Natural killer cell (primary cell): ENCODE measurements at regions not wholly inside any gene's neighbourhood (a gene's known extent, or its start where the extent isn't known, plus 50 kb on each side); places are given as distances from the start of the nearest gene placed in this dataset.
A peak's percentile ranks its signal among the peaks of the same experiment; 100 is the strongest.

Experiments
- ATAC-seq, 3 donors: fragments of 150-1000 bp in 2 of 3; fragments of 200-7000 bp in 1 of 3; cut with Tn5 transposase; 1 replicate in 1 of 3; 2 replicates in 2 of 3; pipeline ENCODE4 v1.10.0; 2021; ENCODE audit warnings: mild to moderate bottlenecking in 2 of 3, moderate library complexity in 2 of 3
- DNase-seq, 2 donors: peaks; one replicate each; pipeline versions ENCODE4 v3.0.0 to v3.0.0-alpha.2; 2013 to 2021; ENCODE audit warnings: mixed read lengths in 1 of 2
- H3K27ac ChIP-seq: one replicate; pipeline ENCODE4 v1.5.1; 2013; ENCODE audit warnings: mild to moderate bottlenecking, low read length
- H3K27me3 ChIP-seq: one replicate; pipeline ENCODE4 v1.6.1; 2013; ENCODE audit warnings: low read length; ENCODE audit not compliant: control insufficient read depth, insufficient read depth
- H3K36me3 ChIP-seq: one replicate; pipeline ENCODE4 v1.6.1; 2013; ENCODE audit warnings: low read length; ENCODE audit not compliant: control insufficient read depth, insufficient read depth
- H3K4me1 ChIP-seq: one replicate; pipeline ENCODE4 v1.6.1; 2013; ENCODE audit warnings: low read length; ENCODE audit not compliant: control insufficient read depth, insufficient read depth
- H3K4me3 ChIP-seq: one replicate; pipeline ENCODE4 v1.5.1; 2013; ENCODE audit warnings: low read length
- H3K9me3 ChIP-seq: one replicate; pipeline ENCODE4 v1.6.1; 2013; ENCODE audit warnings: low read length; ENCODE audit not compliant: control insufficient read depth, insufficient read depth
- H3K27ac Mint-ChIP-seq, 2 donors: one replicate each; pipeline ENCODE4 v1.8.0; 2022; ENCODE audit warnings: mild to moderate bottlenecking in 2 of 2, mixed read lengths in 2 of 2, moderate library complexity in 1 of 2
- H3K27me3 Mint-ChIP-seq, 2 donors: one replicate each; pipeline ENCODE4 v1.8.0; 2022; ENCODE audit warnings: low read depth in 2 of 2, mixed read lengths in 2 of 2
- H3K36me3 Mint-ChIP-seq: one replicate; pipeline ENCODE4 v1.8.0; 2022; ENCODE audit warnings: mixed read lengths
- H3K4me1 Mint-ChIP-seq, 2 donors: one replicate each; pipeline ENCODE4 v1.8.0; 2022; ENCODE audit warnings: mixed read lengths in 2 of 2
- H3K4me3 Mint-ChIP-seq: one replicate; pipeline ENCODE4 v1.8.0; 2022; ENCODE audit warnings: mild to moderate bottlenecking, moderate library complexity, mixed read lengths
- H3K9me3 Mint-ChIP-seq, 2 donors: one replicate each; pipeline ENCODE4 v1.8.0; 2022; ENCODE audit warnings: mixed read lengths in 2 of 2
- WGBS: methylation state at CpG from one replicate; pipeline ENCODE4 v1.1.7; 2013; ENCODE audit warnings: missing lambda C conversion rate; ENCODE audit not compliant: insufficient coverage; 5-methylcytosine and 5-hydroxymethylcytosine counted together
- intact Hi-C: fragments of 100-400 bp; cut with micrococcal nuclease; formaldehyde crosslinking; loops from one replicate; pipeline ENCODE4 v1.14.2; 2022
- TF ChIP-seq, protein P1 (sequence below): fragments of 200-600 bp; IDR thresholded peaks from one replicate; pipeline ENCODE4 v1.8.0; 2022; ENCODE audit warnings: antibody characterized with exemption

DNA sequence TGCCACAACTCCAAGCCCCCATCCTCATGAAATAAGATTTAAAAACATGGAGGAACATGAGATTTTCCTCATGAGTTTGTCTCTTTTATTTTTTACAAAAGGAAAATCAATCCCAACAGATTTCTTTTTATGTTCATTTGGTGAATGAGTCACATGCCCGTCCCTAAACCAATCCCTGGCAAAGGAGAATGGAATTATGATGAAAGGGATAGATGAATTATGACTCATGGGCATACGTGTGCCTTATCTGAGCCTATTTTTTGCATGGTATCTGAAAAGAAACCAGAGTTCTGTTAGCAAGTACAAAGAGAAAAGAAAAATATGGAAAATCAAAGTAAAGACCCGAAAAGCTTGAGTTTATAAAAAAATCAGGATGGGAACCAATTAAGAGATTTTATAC lies 267.5 kb upstream of the TMEM161B start:
- no peak overlapping the region for H3K27ac ChIP-seq
- no peaks in the 10 kb centered on the region for H3K36me3 ChIP-seq
- WGBS: 61% methylated on average over 2 of the region's 3 CpGs
- TF ChIP-seq, protein P1, sequence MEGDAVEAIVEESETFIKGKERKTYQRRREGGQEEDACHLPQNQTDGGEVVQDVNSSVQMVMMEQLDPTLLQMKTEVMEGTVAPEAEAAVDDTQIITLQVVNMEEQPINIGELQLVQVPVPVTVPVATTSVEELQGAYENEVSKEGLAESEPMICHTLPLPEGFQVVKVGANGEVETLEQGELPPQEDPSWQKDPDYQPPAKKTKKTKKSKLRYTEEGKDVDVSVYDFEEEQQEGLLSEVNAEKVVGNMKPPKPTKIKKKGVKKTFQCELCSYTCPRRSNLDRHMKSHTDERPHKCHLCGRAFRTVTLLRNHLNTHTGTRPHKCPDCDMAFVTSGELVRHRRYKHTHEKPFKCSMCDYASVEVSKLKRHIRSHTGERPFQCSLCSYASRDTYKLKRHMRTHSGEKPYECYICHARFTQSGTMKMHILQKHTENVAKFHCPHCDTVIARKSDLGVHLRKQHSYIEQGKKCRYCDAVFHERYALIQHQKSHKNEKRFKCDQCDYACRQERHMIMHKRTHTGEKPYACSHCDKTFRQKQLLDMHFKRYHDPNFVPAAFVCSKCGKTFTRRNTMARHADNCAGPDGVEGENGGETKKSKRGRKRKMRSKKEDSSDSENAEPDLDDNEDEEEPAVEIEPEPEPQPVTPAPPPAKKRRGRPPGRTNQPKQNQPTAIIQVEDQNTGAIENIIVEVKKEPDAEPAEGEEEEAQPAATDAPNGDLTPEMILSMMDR: no peak
- H3K27me3 ChIP-seq: no peaks in the 10 kb centered on the region
- Mint-ChIP-seq H3K27me3 (peaks cover 30 to 57% of the 10 kb centered on the region in 2 donors), H3K36me3 (no peaks in the 10 kb centered on the region), H3K27ac (no peak overlapping the region), H3K4me3 (no peak overlapping the region), H3K9me3 (no peaks in the 10 kb centered on the region), H3K4me1 (no peaks in the 10 kb centered on the region)
- intact Hi-C loops: no loop called here
- ATAC-seq (no peak), DNase-seq (no peak)
- no peaks in the 10 kb centered on the region for H3K9me3 ChIP-seq
- no peak overlapping the region for H3K4me3 ChIP-seq
- H3K4me1 ChIP-seq: no peaks in the 10 kb centered on the region

DNA sequence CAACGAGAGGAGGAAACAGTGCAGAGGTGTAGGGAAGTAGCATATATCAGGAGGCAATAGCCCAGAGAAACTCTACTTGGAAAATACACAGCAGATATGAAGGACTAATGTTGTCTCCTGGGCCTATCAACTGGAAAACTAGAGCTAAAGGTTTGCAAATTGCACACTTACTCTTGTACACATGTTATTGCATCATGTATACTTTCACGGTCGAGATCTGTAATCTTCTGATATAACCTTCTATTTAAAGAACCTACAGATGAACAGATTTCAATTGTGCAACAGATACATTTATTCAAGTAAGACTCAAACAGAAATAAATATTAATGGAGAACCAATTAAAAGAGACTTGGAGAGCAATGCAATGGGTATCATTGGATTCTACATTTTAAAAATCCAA lies 256.3 kb upstream of the TMEM161B start:
- intact Hi-C loops: no loop called here
- Histone ChIP-seq H3K4me3 (no peak overlapping the region), H3K36me3 (no peaks in the 10 kb centered on the region), H3K27ac (no peak overlapping the region), H3K4me1 (no peaks in the 10 kb centered on the region), H3K9me3 (no peaks in the 10 kb centered on the region), H3K27me3 (no peaks in the 10 kb centered on the region)
- Mint-ChIP-seq H3K4me1 (no peaks in the 10 kb centered on the region), H3K9me3 (no peaks in the 10 kb centered on the region), H3K4me3 (no peak overlapping the region), H3K27me3 (peaks cover 15 to 54% of the 10 kb centered on the region in 2 donors), H3K36me3 (no peaks in the 10 kb centered on the region), H3K27ac (no peak overlapping the region)
- 81% methylated on average over 3 of the region's 3 CpGs for WGBS
- TF ChIP-seq, protein P1: no peak
- no peak for DNase-seq
- ATAC-seq: no peak

DNA sequence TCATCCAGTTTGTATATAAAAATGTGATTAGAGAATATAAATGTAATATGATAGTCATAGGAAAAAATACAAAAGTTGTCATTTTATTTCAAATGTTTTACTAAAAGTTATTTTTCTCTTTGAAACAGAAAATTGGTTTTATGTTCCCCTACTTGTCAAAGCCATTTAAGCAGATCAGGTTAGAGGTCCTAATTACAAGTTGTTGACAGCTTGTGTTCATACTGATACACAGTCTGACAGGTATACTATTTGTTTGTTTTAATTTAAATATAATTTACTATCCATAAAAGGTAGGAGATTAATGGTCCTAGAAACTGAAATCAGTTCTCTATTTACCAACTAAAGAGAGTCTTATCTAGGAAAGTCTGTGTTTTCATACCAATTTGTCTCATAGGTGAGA lies 250.4 kb upstream of the TMEM161B start:
- Mint-ChIP-seq H3K9me3 (no peaks in the 10 kb centered on the region), H3K27ac (no peak overlapping the region), H3K27me3 (peaks cover 20 to 45% of the 10 kb centered on the region in 2 donors), H3K4me1 (peaks cover 0 to 7% of the 10 kb centered on the region in 2 donors), H3K36me3 (no peaks in the 10 kb centered on the region), H3K4me3 (no peak overlapping the region)
- no peaks in the 10 kb centered on the region for H3K9me3 ChIP-seq
- no peak for ATAC-seq
- peaks cover 10% of the 10 kb centered on the region for H3K27me3 ChIP-seq
- no peak overlapping the region for H3K27ac ChIP-seq
- DNase-seq: no peak
- TF ChIP-seq, protein P1: no peak
- H3K4me1 ChIP-seq: no peaks in the 10 kb centered on the region
- H3K4me3 ChIP-seq: no peak overlapping the region
- intact Hi-C loops: no loop called here
- H3K36me3 ChIP-seq: no peaks in the 10 kb centered on the region

DNA sequence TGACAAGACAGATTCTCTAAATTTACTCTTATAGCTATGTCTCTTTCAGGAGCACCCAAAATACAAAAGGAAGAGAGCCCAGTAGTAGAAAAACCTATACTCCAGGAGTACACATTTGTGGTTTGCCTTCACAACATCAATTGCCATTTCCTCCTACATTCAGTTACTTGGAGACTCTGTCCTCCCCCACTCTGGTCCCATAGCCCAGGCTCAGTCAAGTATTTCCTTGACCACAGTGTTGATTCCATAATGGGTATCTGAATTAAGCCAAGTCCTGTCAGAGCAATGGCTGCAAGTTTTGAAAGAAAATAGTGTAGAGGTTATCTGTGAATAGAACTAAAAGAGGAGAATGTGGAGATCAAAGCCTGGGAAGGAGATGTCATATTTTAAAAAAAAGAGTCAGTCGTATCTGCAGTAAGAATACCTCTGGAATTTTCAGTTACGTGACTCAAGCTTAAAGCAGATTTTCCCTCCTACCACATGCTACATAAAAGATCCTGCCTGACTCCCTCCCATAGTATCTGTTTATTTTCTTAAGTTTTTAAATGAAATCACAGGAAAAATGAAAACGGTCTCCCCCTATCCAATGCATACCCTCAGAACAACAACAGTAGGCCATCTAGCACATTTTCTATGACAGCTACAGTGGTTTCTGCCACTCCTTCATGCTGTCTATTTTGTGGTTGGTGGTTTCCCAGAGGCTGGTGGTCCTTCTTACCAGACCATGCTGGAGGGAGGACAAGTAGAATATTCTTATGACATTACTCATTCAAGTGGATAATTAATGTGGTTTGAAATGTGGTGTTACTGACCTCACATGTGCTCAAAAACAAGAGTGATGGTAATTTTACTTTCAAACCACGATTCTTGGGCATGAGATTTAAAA lies 249.7 kb upstream of the TMEM161B start:
- Histone ChIP-seq H3K27me3 (peaks cover 15% of the 10 kb centered on the region), H3K4me1 (no peaks in the 10 kb centered on the region), H3K36me3 (no peaks in the 10 kb centered on the region), H3K9me3 (no peaks in the 10 kb centered on the region), H3K27ac (no peak overlapping the region), H3K4me3 (no peak overlapping the region)
- peaks cover 0 to 7% of the 10 kb centered on the region in 2 donors for H3K4me1 Mint-ChIP-seq
- no peaks in the 10 kb centered on the region for H3K9me3 Mint-ChIP-seq
- H3K4me3 Mint-ChIP-seq: no peak overlapping the region
- WGBS: 84% methylated on average over 2 of the region's 4 CpGs
- H3K27ac Mint-ChIP-seq: no peak overlapping the region
- peak in 2 of 3 donors; percentile 50 to 52 for ATAC-seq
- TF ChIP-seq, protein P1: no peak
- H3K36me3 Mint-ChIP-seq: no peaks in the 10 kb centered on the region
- DNase-seq: no peak
- peaks cover 25 to 52% of the 10 kb centered on the region in 2 donors for H3K27me3 Mint-ChIP-seq
- intact Hi-C loops: no loop called here
